HG03135 (cell line): ENCODE measurements at regions not wholly inside any gene's neighbourhood (a gene's known extent, or its start where the extent isn't known, plus 50 kb on each side); places are given as distances from the start of the nearest gene placed in this dataset.

ENCODE experiments used
- ATAC-seq: cut with Tn5 transposase; IDR thresholded peaks from one replicate; pipeline ENCODE4 v1.9.1; 2021; ENCODE audit warnings: mild to moderate bottlenecking, moderate library complexity; ENCODE audit not compliant: unreplicated experiment

DNA sequence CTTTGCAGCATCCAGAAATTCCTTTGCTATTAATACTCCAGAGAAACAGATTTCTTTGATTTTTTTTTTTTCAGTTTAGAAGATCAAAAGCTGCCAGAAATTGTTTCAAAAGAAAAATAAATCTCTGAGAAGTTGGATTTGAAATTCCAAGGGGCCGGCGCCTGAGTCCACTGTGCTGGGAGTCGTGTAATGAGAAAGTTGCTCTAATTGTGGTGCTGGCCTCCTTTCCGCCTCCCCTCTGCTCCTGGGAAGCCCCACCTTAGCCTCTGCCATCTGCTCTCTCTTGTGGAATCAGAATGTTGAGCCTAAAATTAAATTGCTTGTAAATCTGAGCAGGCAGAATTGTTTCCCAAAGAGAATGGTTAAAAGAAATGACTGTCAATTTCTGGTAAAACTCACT is 93.3 kb downstream of the EMX2 start:
- ATAC-seq, result no peak

DNA sequence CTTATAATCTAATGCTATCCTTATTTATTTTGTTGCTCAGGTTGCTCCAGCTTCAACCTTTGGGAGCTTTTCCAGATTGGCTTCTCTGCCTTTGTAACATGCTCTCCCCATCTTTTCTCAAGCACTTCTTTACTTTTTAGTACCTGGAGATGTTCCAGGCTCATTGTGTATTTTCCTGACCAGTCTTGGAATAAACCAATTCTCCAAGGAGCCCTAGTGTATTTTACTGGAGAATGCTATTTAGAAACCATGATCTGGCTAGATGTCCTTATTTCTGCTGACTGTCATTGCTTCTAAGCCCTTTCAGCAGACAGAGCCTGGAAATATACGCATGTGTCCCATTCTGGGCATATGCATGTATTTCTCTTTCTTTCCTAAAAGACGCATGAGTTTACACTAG is 95.7 kb downstream of the EMX2 start:
- ATAC-seq, result no peak

DNA sequence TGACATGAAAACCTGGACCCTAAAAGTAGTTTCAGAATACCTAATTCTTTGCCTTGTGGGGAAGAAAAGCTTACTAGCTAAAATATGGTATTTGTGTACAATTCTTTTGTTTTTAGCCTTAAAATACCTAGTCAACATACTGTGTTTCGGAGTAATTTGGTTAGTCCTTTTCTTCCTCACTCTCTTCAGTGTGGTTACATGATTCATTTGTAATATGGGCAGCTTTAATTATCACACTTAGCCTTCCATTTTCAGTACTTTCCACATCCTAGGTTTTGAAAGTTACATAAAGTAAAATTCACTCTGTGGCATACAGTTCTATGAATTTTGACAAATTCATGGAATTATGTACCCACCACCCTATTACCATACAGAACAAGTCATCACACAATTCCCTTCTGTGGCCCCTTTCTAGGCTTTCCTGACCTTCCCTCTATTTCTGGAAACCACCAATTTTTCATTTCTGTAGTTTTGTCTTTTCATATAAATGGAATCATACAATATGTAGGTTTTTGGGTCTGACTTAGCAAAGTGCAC is 96.2 kb downstream of the EMX2 start:
- no peak for ATAC-seq

DNA sequence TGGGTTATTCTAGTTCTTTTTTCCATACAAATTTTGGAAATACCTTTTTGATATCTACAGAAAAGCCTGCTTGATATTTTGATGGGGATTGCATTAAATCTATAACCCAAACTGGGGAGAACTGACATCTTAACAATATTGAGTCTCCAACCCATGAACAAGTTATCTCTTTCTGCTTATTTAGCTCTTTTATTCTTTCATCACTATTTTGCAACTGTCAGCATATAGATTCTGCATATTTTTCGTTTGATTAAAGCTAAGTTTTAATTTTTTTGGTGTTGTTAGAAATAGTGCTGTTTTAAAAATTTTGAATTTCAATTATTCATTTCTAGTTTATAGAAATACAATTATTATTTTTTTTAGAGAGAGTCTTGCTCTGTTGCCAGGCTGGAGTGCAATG is 97.9 kb downstream of the EMX2 start:
- ATAC-seq, result no peak

DNA sequence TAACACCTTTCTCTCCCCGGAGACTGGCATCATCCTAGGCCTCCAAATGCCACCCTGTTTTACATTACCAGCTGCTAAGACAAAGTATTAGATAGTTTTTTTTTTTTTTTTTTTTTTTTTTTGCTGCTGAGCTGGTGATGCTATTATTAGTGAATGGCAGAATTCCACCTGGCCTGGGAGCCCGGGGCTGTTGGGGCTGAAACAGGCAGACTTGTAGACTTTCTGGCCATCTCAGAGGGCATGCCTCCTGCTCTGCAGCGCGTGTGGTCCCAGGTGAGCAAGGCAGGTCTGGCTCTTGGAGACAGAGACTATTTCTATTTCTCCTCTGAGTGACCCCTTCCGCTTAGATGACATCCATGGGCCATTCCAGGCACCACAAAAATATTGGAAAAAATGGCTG is 104.2 kb downstream of the EMX2 start:
- ATAC-seq, result no peak

DNA sequence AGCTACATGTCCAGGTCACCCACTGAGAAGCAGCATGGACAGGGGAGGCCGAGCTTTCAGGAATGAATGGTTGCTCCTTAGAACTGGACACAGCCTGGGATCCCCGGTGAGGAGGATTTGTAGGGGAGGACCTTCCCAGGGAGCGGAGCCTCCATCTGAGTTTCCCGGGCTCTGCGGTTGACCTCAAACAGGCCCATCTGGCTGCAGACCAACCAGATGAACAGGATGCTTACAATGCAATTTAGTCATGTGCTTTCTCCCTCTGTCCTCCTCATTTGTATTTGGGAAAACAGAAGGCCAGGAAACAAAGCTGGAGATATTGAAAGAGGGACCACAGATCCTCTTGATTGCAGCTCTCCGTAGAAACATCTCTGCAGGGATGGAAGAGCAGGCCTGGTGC is 104.8 kb downstream of the EMX2 start:
- ATAC-seq, result no peak

DNA sequence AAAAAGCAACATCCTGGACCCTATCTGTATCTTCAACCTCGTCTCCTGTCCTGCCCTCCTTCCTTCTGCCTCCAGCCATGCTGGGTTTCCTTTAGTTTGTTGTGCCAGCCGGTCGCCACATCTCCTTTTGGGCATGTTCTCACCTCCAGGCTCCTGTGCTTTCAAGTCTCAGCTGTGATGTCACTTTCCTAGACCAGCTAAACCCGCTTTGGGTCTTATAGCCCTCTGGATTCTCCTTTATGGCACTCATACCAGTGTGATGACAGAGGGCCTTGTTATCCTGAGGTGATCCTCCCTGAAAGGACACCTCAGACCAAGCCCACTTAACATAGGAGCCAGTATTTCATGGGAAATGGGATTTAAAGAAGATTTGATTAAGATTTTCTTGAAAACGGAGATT is 108.6 kb downstream of the EMX2 start:
- no peak for ATAC-seq

DNA sequence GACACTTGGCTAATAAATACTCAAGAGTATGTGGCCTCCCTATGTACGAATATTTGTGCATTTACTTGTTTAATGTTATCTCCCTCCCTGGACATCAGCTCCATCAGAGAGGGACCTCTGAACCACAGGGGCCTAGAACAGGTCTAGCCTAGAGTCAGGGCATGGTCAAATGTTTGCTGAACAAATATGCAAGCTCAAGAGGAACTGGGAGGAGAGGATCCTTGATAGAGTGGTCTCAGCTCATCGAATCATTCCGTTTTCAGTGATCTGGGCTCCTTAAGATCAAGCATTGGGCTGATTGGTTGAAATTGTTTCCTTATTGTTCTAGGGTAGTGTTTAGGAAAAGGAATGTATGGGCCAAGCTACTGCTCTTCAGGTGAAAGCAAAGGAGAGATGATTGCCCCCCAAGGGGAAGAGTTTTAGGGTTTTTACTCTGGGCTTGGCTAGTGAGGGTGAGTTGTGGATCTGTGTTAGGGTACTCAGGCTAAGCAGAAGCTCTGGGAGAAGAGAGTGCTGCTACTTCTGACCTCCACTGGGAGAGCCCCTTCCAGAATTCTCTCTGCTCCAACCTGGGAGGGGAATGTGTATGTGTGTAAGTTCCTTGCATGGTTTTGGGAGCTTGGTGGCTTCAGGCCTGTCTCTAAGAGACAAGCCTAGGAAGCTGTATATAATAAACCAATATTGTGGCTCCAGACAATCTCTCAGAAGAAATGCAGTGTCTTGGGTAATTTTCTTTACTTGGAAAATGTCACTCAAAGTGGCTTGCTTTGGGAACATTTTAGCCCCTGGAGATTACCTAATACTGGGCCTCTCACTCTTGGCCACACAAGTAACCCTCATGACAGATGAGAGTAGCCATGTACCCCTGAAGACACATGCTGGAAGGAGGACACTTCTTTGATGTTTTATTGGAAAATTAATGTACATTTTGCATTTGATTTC is 110.0 kb downstream of the EMX2 start:
- peak; percentile 23 for ATAC-seq

DNA sequence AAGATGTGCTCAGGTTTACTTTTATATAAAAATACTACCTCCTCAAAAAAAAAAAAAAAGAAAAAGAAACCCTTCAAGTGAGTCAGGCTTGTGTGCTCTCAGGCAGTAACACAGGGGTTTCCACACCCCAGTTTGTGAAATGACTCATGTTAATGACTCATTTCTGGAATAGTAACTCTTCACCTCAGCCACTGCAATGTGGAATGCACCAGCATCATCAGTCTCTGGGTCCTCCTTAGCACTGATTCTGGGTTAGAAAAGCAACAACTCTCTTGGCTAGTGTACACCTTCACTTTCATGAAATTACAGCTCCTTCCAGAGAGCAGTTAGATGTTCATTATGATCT is 110.6 kb downstream of the EMX2 start:
- peak; percentile 80 for ATAC-seq

DNA sequence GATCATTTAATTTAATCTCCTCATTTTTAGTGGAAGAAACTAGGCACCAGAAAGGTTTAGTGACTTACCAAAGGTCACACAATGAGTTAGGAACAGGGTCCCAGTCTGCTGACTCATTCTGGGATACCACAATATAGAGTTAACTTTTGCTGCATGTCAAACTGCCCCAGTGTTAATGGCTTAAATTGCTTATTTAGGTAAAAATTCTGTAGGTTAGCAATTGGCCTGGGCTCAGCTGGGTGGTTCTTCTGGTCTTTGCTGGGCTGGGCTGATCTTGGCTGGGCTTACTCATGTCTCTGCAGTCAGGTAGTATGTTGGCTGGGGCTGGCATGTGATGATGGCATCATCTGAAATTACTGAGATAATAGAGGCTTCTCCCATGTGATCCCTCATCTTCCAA is 111.6 kb downstream of the EMX2 start:
- no peak for ATAC-seq

DNA sequence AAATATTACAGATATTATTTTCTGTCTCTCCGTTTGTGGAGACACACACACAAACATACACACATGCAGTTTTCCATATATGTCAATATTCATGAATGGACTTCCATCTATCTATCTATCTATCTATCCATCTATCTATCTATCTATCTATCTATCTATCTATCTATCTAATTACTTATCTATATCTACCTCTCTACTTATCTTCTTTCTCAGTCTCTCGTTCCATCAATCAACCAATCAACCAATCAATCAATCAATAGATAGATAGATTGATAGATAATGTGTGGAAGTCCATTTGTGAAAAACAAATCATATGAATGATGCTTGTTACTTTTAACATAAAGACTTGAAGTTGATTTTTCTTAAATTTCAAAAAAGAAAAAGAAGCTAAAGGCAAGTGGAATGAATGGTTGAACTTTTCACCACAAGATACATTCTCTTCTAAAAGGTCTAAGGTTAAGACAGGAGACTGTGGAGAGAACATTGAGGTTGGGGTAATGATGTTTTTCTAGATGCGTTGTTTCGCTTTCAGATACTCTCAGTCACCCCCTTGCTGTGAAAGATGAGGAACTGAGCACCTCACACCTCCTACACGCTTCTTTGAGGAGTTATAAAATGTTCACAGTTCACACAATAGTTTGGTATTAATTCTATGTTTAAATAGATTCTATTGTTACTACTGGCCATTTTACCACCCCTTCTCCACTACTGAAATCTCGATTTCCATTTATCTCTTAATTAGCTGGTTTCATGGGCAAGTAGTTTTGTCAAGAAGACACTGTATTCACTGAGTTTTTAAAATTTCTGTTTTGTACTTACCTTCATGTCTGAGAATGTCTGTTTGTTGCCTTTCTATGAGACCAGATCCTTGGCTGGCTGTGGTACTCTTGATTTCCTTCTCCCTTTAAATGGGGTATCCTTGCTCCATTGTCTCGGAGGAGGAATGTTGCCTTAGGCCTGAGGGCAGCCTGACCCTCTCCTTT is 114.1 kb downstream of the EMX2 start:
- peak; percentile 82 for ATAC-seq

DNA sequence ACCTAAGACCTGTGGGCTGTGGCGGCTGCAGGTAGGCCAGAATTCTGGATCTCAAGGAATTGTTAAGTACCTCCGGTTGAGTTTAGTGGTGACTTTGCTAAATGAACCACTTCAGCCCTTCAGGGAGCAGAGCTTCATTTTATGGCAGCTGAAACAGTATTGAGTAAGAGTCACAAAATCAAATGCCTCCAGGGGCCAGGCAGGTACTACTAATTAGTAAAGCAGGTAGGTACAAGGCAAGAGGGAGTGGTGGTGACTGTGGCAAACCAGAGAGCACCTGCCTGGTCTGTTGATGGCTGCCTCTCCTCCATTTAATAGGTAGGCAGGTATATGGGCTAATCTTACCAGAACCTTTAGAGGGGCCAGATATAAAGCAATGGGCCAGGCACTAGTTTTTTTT is 118.8 kb downstream of the EMX2 start:
- ATAC-seq, result no peak

DNA sequence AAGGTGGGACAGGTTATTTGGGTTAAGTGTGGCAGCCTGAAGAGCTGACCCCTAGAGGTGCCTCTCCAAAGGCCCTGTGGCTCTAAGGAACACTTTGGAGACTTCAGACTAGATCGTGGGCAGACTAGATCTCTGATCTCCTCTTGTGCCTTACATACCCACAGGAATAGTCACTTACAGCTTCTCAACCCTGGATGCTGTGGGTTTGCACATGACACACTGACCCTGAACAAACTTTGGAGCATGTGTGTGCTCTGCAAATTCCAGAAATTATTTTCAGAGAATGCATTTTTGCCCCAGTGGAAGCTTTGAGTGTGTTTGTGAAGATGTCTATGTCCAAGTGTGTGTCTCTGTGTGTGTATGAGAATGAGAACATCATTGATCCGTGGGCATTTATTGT is 119.6 kb downstream of the EMX2 start:
- no peak for ATAC-seq

DNA sequence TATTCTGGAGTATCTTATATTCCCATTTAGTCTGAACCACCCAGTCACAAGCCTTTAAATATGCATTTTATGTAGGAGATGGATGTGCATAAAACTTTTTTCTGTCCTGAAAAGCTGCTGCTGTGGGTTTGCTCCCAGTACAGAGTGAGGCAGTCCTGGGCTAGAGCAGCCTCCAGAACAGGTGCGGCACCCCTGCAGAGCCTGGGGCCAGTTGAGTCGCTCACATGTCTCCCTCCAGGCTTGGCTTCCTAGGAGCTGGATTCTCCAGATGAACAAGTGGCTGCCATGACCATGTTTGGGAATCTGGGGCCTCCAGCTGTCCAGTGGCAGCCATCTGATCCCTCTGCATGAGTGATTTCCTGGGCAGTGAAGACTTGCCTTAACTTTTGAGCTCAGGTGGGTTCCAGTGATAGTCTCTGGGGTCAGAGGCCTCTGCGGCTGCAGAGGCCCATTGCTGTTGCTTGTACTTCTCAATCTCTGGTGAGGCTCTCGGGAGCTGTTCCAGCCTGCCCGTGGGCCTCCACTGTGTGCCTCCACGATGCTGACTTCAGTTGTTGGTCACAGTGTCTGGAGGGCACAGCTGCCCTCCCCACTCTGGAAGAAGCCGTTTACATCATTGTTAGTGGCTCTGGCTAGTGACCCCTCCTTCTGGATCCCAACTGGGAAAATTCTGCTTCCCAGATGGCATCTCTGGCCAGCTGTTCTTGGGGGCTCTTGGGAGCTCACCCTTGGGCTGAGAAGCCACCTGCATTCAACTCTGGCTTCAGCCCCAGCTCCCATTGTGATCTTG is 120.4 kb downstream of the EMX2 start:
- ATAC-seq, result no peak

DNA sequence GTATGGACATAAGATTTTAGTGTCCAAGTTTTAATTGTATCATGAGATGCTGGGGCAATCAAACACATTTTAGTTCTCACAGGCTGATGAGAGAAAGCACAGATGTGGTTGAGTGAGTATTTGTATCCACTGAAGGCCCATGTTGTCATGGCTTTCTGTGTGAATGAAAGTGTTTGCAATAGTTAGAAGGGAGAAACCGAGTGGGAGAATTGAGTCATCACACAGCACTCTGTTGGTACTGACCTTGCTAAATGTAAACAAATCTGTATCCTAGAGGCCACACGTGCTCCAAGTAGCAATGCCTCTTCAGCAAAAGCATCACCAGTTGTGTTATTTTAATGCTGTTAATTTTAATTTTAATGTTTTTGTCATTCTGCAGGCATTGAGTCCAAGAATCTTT is 121.2 kb downstream of the EMX2 start:
- peak; percentile 97 for ATAC-seq

DNA sequence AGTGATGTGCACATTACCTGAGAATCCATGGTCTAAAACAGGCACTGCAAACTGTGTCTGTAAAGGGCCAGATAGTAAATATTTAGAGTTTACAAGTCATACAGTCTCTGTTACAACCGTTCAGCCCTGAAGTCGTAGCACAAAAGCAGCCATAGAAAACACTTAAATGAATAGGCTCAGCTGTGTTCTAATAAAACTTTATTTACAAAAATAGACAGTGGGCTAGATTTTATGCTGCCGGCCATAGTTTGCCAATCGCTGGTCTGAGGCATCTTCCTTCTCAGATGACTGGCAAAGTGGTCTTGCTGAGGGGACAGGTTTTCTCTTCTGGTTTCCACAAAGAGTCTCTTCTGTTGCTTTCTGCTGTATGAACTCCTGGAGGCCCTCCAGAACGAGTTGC is 121.7 kb downstream of the EMX2 start:
- no peak for ATAC-seq

DNA sequence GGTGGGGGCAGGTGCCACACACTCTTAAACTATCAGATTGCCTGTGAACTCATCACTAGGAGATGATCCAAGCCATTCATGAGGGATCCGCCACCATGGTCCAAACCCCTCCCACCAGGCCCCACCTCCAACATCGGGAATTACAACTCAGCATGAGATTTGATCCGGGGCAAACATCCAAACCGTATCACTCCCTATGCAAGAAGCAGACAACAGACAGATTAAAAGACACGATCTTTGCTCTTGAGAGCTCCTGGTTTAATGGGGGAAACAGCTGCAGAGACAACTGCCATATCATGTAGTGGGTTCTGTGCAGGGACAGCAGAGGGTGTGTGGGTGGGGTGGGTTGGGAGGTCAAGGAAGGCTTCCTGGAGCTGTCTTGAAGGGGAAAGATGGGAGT is 123.6 kb downstream of the EMX2 start:
- no peak for ATAC-seq

DNA sequence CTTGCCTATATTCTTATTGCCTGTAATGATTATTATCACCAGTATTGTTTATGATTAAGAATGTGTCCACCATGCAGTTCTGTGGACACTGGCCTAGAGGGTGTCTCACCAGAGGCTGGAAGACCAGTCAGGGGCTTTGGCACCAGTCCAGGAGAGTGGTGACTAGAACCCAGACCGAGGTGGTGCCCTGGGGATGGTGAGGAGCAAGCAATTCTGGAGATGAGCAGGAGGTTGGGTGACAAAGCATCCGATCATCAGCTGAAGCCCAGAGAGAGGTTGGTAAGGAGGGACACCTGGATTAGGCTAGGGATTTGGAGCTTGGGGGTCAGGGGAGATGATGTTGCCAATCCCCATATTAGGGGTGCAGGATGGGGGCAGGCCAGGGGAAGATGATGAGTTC is 124.4 kb downstream of the EMX2 start:
- ATAC-seq, result no peak

DNA sequence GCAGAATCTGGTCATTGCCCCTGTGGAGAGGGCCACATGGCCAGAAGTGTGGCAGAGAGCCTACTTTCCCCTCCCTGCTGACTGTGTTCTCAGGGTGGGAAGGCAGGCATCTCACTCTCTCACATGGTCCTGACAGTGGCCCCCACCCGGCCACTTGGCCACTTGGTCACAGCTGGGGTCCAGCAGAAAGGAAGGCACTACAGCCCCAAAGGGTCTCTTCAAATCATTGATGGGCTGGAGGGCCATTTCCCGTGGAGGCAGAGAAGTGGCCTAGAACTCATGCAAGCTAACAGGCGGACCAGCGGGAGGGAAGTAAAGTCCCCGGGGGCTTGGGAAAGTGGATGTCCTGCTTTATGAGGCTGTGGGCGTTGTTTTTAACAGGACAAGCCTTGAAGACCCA is 125.3 kb downstream of the EMX2 start:
- no peak for ATAC-seq

DNA sequence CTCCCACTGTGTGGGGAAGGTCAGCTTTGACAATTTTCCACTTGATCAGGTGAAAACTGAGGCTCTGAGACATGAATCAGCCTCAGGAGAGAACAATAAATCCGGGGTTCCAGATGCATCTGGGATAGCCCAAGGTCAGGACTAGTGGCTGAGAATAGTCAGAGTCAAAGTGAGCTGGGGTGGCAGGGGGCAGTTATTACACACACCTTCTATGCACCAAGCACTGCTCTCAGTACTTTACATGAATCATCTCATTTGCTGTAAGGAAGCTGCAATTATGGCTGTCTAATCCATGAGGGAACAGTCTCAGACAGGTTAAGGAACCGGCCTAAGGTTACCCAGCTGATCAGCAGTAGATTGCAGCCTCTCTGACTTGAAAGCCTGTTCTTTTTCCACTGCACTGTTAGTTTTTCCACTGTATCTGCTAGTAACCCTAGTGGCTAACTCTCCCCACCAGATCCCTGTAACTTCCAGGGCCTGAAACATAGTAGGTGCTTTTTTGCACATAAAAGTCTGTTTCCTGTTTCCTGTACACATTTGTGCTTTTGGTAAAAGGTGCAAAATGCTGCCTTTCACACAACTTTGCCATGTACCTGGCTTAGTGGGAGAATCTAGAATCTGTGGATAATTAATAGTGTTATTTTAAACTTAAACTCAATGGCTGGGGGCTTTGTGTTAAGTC is 125.9 kb downstream of the EMX2 start:
- no peak for ATAC-seq
